Endothelial cell of umbilical vein (primary cell): ENCODE measurements at regions not wholly inside any gene's neighbourhood (a gene's known extent, or its start where the extent isn't known, plus 50 kb on each side); places are given as distances from the start of the nearest gene placed in this dataset.
"Not testable (repeated sequence)": the region's sequence is repeated elsewhere in the genome, so short reads cannot be mapped to it uniquely, and the experiment has no call there.

Source experiments
- BruUV-seq: library from RNA; stranded (reverse); fragments of 400-500 nt; replicated peaks from 2 replicates; lab custom pipeline; 2021; lab: Mats Ljungman, UMichigan
- CTCF ChIA-PET: fragments of 300-600, 350-600 bp; sonication (Branson Sonifier 250); formaldehyde crosslinking; loops from one replicate; lab custom pipeline; 2021; ENCODE audit warnings: antibody characterized with exemption, inconsistent platforms; lab: Charles Lee
- POLR2A ChIA-PET: fragments of 300-600, 350-600 bp; sonication (Branson Sonifier 250); formaldehyde crosslinking; loops from one replicate; lab custom pipeline; 2021; ENCODE audit warnings: antibody characterized with exemption, inconsistent platforms; lab: Charles Lee
- DNase-seq: peaks from one replicate; pipeline ENCODE4 v3.0.0-alpha.2; 2011; ENCODE audit warnings: low read depth, low spot score
- FAIRE-seq: peaks from 2 replicates; lab custom pipeline; 2011; peaks lifted over from hg19 to GRCh38; lab: Jason Lieb, UNC
- H2AFZ ChIP-seq: 2 replicates; pipeline ENCODE4 v1.6.0; 2012; ENCODE audit warnings: low read depth, low read length, control low read depth, inconsistent platforms
- H3K27ac ChIP-seq: 2 replicates; pipeline ENCODE4 v1.5.1; 2011; ENCODE audit warnings: low read depth, mild to moderate bottlenecking, control low read depth, low read length, moderate library complexity; ENCODE audit not compliant: insufficient read depth
- H3K27me3 ChIP-seq, 2 experiments: 2 replicates each; pipeline versions ENCODE4 v1.6.0 to v1.6.1; 2011; ENCODE audit warnings: low read length in 2 of 2, mixed read lengths in 1 of 2; ENCODE audit not compliant: control insufficient read depth in 2 of 2, insufficient read depth in 2 of 2
- H3K36me3 ChIP-seq, 2 experiments: 2 replicates in 1 of 2; 3 replicates in 1 of 2; pipeline ENCODE4 v1.5.1; 2011; ENCODE audit warnings: low read length in 2 of 2, mild to moderate bottlenecking in 1 of 2, moderate library complexity in 1 of 2; ENCODE audit not compliant: control insufficient read depth in 2 of 2, insufficient read depth in 2 of 2; ENCODE audit errors: extremely low read depth in 1 of 2
- H3K4me1 ChIP-seq: 3 replicates; pipeline ENCODE4 v1.5.1; 2011; ENCODE audit warnings: mild to moderate bottlenecking, low read length; ENCODE audit not compliant: control insufficient read depth, insufficient read depth; ENCODE audit errors: extremely low read depth
- H3K4me2 ChIP-seq: 2 replicates; pipeline ENCODE4 v1.6.1; 2011; ENCODE audit warnings: low read length, control low read depth, mixed read lengths; ENCODE audit not compliant: insufficient read depth
- H3K4me3 ChIP-seq, 3 experiments: fragments of 200-600 bp in 1 of 3; sonication (generic), shearing (Covaris generic) in 1 of 3; replicated peaks in 1 of 3; 2 replicates each; pipeline ENCODE4 v1.5.1; 2011 to 2016; ENCODE audit warnings: control low read depth in 3 of 3, low read length in 3 of 3, mild to moderate bottlenecking in 2 of 3, inconsistent platforms in 1 of 3, low read depth in 1 of 3, moderate library complexity in 1 of 3; ENCODE audit not compliant: insufficient read depth in 1 of 3
- H3K79me2 ChIP-seq: 2 replicates; pipeline ENCODE4 v1.6.0; 2012; ENCODE audit warnings: low read length, inconsistent platforms; ENCODE audit not compliant: control insufficient read depth, insufficient read depth
- H3K9ac ChIP-seq: replicated peaks from 2 replicates; pipeline ENCODE3; 2011; ENCODE audit warnings: low read length, control low read depth; ENCODE audit not compliant: insufficient read depth; ENCODE audit errors: extremely low read depth
- H3K9me1 ChIP-seq: replicated peaks from 3 replicates; pipeline ENCODE4 v1.6.0; 2011; ENCODE audit warnings: mild to moderate bottlenecking, low read length; ENCODE audit not compliant: control insufficient read depth, insufficient read depth; ENCODE audit errors: extremely low read depth
- H3K9me3 ChIP-seq: replicated peaks from 2 replicates; pipeline ENCODE4 v1.5.1; 2012; ENCODE audit warnings: low read length, inconsistent platforms; ENCODE audit not compliant: control insufficient read depth, insufficient read depth
- H4K20me1 ChIP-seq: replicated peaks from 2 replicates; pipeline ENCODE3; 2011; ENCODE audit warnings: mild to moderate bottlenecking, low read length; ENCODE audit not compliant: control insufficient read depth, insufficient read depth; ENCODE audit errors: extremely low read depth
- dilution Hi-C: fragments of 300-500 bp; cut with MboI; formaldehyde crosslinking; loops from one replicate; pipeline ENCODE4 v1.15.0; 2019; ENCODE audit warnings: low sequenced_read_pairs; ENCODE audit not compliant: extremely low pct_ligation_motif_present
- intact Hi-C: fragments of 100-400 bp; cut with micrococcal nuclease; formaldehyde crosslinking; loops from one replicate; pipeline ENCODE4 v1.10.0; 2022

DNA sequence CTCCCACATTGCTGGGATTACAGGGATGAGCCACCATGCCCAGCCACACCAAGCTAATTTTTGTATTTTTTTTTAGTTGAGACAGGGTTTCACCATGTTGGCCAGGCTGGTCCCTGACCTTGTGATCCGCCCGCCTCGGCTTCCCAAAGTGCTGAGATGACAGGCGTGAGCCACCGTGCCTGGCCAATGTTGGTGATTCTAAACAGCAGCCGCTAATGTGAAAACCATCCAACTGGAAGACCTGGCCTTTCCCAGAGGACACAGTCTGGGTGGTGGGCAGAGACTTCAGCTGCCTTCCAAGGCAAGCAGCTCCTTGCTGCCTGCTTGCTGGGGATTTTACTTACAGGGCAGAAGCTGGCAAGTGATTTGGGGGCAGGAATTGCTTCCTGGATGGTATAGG is 207.1 kb downstream of the GOLGA6L6 start:
- H3K9ac ChIP-seq, H3K4me3 ChIP-seq, H4K20me1 ChIP-seq, H3K36me3 ChIP-seq, FAIRE-seq, H3K27ac ChIP-seq, BruUV-seq, H3K79me2 ChIP-seq, POLR2A ChIA-PET, intact Hi-C loops, H3K9me1 ChIP-seq, H3K4me2 ChIP-seq, H2AFZ ChIP-seq, H3K9me3 ChIP-seq, DNase-seq, dilution Hi-C loops, H3K27me3 ChIP-seq, CTCF ChIA-PET, H3K4me1 ChIP-seq: not testable (repeated sequence)

DNA sequence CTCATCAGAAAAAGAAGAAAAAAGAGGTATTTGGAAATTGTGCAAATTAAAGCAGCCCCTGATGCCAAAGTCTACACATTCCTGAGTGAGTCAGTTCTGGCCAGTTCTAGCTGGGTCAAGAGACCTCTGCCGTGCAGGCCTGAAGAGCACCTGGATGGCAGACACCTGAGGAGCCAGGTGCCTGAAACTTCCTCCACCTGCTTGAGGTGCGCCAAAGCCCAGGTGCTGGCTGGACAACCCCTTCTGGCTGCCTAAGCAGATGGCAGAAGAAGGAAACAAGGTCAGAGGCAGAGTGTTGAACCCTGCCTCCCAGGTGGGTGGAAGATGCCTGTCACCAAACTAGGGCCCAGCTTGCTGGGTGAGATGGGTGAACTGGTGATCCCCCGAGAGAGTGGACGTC is 215.8 kb downstream of the GOLGA6L6 start:
- H3K4me2 ChIP-seq, DNase-seq, H3K79me2 ChIP-seq, POLR2A ChIA-PET, H3K27me3 ChIP-seq, H3K9me3 ChIP-seq, H4K20me1 ChIP-seq, H3K36me3 ChIP-seq, H3K9ac ChIP-seq, FAIRE-seq, H3K4me3 ChIP-seq, CTCF ChIA-PET, BruUV-seq, dilution Hi-C loops, H3K27ac ChIP-seq, H2AFZ ChIP-seq, H3K9me1 ChIP-seq, H3K4me1 ChIP-seq, intact Hi-C loops: not testable (repeated sequence)

DNA sequence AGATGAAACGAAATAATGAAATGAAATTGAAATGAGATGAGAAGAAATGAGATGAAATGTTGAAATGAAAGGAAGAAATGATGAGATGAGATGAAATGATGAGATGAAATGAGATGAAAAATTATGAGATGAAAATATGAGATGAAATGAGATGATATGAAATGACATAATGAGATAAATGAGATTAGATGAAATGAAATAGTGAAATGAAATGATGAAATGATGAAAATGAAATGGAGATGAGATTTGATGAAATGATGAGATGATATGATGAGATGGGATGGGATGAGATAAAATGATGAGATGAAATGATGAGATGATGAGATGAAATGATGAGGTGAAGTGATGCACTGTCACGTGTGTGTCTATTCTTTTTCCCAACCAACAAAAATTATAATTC is 224.5 kb downstream of the GOLGA6L6 start:
- H3K9me1 ChIP-seq, H3K79me2 ChIP-seq, H3K27ac ChIP-seq, H3K9me3 ChIP-seq, H3K27me3 ChIP-seq, H3K4me1 ChIP-seq, H2AFZ ChIP-seq, dilution Hi-C loops, H3K4me3 ChIP-seq, H3K9ac ChIP-seq, intact Hi-C loops, H3K36me3 ChIP-seq, H4K20me1 ChIP-seq, POLR2A ChIA-PET, FAIRE-seq, DNase-seq, CTCF ChIA-PET, BruUV-seq, H3K4me2 ChIP-seq: not testable (repeated sequence)

DNA sequence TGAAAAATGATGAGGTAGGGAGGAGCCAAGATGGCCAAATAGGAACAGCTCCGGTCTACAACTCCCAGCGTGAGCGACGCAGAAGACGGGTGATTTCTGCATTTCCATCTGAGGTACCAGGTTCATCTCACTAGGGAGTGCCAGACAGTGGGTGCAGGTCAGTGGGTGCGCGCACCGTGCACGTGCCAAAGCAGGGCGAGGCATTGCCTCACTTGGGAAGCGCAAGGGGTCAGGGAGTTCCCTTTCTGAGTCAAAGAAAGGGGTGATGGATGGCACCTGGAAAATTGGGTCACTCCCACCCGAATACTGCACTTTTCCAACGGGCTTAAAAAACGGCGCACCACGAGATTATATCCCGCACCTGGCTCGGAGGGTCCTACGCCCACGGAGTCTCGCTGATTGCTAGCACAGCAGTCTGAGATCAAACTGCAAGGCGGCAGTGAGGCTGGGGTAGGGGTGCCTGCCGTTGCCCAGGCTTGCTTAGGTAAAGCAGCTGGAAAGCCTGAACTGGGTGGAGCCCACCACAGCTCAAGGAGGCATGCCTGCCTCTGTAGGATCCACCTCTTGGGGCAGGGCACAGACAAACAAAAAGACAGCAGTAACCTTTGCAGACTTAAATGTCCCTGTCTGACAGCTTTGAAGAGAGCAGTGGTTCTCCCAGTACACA is 230.5 kb downstream of the GOLGA6L6 start:
- H3K27ac ChIP-seq, H4K20me1 ChIP-seq, H3K27me3 ChIP-seq, DNase-seq, dilution Hi-C loops, FAIRE-seq, H3K4me3 ChIP-seq, H3K4me1 ChIP-seq, H2AFZ ChIP-seq, CTCF ChIA-PET, H3K79me2 ChIP-seq, H3K9ac ChIP-seq, intact Hi-C loops, H3K4me2 ChIP-seq, BruUV-seq, POLR2A ChIA-PET, H3K36me3 ChIP-seq, H3K9me1 ChIP-seq: not testable (repeated sequence)
- H3K9me3 ChIP-seq: peaks cover 11% of the 10 kb centered on the region
